Stimulated activated naive CD4-positive, alpha-beta T cell (primary cell): ENCODE measurements at regions not wholly inside any gene's neighbourhood (a gene's known extent, or its start where the extent isn't known, plus 50 kb on each side); places are given as distances from the start of the nearest gene placed in this dataset.
"Not testable (repeated sequence)": the region's sequence is repeated elsewhere in the genome, so short reads cannot be mapped to it uniquely, and the experiment has no call there.

Source experiments
- DNase-seq, 6 experiments: peaks; one replicate each; lab custom pipeline; 2025; lab: John Stamatoyannopoulos, UW

DNA sequence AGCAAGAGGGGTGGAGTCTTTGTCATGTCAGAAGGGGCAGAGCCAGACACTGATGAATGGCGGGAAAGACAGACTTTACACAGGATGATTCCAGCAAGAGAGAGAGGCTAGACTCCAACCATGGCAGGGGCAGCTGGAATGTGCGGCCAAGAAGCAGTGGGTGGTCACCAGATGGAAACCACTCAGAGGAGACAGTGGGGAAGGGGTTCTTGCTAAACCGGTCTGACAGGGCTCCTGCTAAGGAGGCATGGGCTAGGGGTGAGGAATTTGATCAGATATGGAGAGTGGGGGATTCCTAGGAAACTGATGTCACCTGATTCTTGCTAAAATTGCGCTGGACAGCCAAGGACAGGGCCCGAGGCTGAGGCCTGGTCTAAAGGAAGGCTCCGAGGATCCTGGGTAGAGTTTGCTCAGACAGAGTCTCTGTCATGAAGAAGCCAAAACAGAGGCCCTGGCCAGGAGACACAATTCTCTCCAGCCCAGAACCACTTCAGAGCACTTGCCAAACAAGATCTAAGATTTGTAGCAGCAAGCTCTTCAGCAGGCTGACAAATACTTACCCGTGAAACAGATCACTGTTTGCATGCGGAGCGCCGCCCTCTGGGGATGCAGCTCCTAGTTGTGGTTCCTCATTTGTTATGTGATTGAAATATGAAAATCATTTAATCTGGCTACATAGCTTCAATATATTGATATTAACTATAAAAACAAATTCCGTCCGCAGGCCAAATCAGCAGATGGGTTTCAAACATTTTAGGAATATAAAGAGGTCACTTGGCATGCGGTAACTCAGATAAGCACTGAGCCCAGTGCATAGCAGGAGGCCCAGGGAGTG lies 377.0 kb downstream of the TCERG1L start:
- DNase-seq: no peak

DNA sequence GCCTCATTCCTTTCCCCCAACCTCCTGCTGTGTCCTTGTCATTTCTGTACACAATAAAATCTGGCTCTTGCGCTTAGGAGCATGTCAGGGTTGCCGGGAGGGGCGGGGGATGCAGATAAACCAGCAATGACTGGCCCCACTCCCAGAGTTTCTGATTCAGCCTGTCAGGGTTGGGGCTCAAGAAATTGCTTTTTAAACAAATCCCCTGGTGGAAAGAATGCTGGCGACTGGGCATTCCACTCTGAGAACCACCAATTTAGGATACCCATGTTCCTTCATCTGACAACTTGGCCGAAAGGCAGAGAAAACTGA lies 376.4 kb downstream of the TCERG1L start:
- DNase-seq: no peak

- no peak for DNase-seq
These were observed 375.5 kb downstream of the TCERG1L start for GRCh38 chr10:130935897-130936550.

- no peak for DNase-seq
These were observed 374.7 kb downstream of the TCERG1L start for GRCh38 chr10:130936851-130937250.

DNA sequence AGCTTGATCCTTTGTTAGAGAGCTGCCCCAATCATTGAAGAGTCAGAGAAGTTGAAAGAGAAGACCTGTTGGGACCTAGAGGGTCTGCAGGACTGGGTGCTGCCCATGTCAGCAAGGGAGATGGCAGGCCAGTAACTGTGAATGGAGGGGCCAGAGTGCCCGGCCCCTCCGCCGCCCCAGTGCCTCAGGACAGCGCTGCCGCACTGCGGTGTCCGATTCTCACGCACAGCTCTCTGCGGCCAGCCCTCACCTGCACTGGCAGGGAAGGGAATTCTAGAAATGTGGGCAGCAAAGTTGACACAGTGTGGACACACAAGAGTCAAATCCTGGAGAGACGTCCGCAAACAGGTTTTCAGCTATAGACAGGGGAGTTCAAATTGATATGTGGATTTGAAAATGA lies 373.5 kb downstream of the TCERG1L start:
- no peak for DNase-seq

- DNase-seq: not testable (repeated sequence)
These were observed 372.6 kb downstream of the TCERG1L start for GRCh38 chr10:130938891-130939290.

- no peak for DNase-seq
These were observed 369.6 kb downstream of the TCERG1L start for GRCh38 chr10:130941886-130942285.

DNA sequence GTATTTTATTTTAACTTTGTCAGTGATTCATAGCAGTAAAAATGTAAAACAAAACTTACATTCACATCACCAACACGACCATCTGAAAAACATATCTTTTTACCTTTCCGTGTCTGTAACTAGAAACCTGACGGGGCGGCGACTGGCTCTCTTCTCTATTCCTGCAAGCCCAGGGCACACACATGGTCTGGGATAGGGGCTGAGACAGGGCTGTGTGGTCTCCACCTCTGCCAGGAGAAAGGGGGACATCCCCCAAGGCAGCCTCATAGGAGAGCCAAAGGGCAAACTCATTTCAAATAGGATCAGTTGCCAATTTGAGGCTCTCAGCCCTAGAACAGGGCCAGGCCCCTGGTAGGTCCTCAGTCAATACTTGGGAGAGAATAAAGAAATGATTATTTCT lies 359.4 kb downstream of the TCERG1L start:
- DNase-seq: no peak

DNA sequence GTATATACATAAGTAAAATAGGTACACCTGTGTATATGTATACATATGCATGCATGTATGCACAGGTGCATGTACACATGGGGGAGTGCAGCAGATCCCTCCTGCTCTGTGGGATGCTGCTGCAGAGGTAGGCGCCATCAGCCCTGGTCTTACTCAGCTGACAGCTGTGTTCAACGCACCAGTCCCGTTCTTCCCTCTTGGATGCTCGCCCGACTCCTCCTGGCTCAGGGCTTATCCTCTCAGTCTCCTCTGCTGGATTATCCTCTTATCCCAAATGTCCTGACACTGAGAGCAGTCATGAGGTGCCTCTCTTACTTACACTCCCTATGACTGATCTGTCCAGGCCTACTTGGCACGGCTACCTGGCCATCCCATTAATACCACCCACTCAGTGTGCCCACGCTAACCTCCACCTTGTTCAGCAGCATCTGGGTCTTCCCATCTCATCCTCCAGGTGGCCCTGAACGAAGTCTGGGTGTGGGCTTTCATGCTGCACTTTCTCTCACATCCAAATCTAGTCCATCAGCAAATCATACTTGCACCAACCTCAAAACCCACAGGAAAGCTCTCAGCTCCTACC lies 357.1 kb downstream of the TCERG1L start:
- DNase-seq: no peak

DNA sequence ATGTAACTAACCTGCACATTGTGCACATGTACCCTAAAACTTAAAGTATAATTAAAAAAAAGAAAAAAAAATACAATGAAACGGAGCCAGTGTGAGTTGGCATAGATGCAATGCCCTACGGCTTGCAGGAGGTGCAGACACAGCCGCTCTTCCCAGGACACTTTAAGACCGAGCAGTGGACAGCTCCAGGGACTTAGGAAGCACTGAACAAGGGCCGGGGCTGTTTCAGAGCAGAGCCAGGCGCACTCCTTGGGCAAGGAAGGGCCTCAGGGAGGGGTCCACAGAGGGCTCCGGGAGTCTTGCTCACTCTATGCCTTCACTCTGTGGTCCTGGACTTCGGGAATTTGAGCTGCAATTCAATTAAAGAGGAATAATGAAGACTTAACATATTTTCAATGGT lies 355.3 kb downstream of the TCERG1L start:
- no peak for DNase-seq

DNA sequence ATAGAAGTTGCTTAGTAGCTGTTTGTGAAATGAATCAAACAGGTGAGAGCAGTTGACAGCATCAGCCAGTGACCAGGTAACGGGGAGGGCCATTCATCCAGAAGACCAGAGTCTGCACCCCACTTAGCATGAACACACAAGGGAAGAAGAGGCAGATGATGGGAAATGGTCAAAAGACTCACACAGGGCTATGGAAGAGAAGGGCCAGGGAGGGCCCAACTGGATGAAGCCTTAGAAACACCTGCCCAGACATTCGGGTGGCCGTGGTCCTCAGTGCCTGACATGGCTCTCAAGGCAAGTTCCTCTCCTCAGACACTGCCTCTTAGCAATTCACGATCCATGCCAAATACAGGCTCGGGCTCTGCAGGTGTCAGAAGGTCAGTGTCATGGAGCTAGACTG lies 354.1 kb downstream of the TCERG1L start:
- DNase-seq: no peak

GRCh38 chr10:130958003-130958402 lies 353.5 kb downstream of the TCERG1L start:
- DNase-seq: no peak

GRCh38 chr10:130958981-130959751 lies 352.4 kb downstream of the TCERG1L start:
- no peak for DNase-seq

DNA sequence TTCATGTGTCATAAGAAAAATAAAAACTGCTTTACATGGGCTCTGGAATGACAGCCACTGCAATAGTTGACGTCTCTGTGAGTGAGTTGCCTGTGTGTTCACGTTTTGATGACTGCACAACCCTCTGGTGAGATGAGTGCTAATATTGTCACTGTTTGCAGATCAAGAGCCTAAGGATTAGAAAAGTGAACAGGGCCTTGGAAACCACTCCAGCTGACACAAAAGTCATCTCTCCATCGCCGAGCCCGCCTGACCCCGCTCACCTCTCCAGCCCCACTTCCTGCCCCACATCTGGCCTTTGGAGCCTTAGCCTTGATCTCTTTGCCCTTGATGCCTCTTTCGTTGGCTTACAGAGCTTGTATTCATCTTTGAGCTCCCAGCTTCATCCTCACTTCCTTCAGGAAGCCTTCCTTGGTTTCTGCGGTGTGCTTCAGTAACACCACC lies 351.7 kb downstream of the TCERG1L start:
- DNase-seq: no peak

DNA sequence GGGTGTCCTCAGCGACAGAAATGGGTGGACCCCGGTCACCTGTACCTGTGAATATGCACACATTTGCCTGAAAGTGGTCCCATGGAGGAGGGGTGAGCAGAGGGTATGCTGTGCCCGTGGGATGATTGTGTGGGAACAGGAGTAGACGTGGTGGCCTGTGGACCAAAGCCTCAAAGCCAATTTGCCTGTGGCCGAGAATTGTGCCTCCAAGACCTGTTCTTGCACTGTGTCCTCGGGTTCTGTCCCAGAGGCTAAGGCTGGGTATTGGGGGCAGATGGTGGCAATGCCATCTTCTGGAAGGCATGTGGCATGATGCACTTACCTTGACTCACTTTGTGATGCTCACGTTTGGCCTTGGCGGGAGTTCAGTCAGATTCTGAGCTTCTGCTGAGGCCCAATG lies 351.0 kb downstream of the TCERG1L start:
- no peak for DNase-seq

DNA sequence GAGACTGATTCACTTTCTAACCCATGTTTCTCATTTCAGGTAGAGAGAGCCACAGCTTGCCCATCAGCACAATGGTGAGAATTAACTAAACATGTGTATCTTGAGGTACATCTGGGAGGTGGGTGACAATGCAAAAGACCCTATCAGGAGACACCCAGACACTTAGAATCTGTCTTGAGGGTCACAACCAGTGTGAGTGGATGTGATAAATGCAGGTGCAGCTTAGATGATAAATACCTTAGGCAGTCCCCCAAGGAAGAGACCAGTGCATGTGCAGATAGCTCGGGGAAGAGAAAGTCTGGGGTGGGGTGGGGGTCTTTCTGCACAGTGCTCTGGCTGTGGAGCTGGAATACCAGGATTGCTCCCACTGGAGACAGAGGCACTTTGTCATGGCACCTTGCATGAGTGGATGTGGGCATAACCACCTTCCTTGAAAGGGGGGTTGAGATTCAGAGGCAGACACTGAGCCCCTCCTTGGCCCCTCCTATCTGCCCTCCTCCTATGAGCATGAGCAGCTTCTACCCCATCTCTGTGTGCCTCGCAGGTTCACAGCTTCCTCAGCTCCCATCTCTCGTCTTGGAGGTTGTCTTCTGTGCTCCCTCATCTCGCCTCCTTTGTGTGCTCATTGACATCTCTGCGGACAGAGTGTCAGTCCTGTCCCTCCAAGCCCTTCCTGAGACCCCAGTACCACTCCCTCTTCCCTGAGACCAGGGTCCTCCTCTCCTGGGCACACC lies 349.8 kb downstream of the TCERG1L start:
- DNase-seq: no peak

- DNase-seq: no peak
These were observed 349.1 kb downstream of the TCERG1L start for GRCh38 chr10:130962240-130963051.

DNA sequence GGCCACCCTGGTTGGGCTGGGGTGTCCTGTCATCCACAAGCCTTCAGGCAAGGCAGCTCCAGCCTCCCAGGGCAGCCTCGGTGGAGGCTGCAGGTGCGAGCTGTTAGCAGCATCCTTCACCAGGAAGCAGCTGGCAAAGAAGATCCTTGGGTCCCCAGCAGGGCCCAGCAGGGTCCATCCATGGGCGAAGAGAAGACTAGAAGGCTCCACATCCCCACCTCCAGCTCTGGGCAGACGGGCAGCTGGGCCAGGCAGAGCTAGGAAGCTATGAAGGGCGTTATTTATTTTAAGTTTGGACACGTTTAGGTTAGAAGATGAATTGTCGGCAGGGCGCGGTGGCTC lies 348.5 kb downstream of the TCERG1L start:
- no peak for DNase-seq

- no peak for DNase-seq
These were observed 347.6 kb downstream of the TCERG1L start for GRCh38 chr10:130963786-130964522.

DNA sequence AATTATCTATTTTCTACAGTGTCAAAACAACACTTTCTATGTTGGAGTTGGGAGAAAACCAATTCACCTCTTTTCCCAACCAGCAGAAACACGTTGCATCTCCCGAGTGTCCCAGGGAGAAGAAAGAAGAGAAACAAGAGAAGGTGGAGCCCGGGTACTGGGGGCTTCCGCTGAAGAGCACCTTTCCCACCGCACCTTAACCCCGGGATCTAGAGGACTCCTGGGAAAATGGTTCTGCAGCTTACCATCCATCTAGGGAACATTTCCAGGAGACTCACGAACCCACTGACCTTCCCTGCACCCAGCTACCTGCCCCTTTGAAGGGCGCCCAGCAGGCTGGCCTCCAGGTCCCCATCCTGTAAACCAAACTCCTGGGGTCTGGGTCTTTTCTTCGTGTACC lies 346.8 kb downstream of the TCERG1L start:
- no peak for DNase-seq
